WERI-Rb-1 (cell line): ENCODE measurements at regions not wholly inside any gene's neighbourhood (a gene's known extent, or its start where the extent isn't known, plus 50 kb on each side); places are given as distances from the start of the nearest gene placed in this dataset.

Experiments
- DNase-seq: peaks from one replicate; pipeline ENCODE4 v3.0.0-alpha.2; 2020
- H3K27ac ChIP-seq: fragments of 250-450 bp; sonication (Bioruptor Pico); 2 replicates; pipeline ENCODE4 v1.5.1; 2020; ENCODE audit warnings: mild to moderate bottlenecking, moderate library complexity
- H3K27me3 ChIP-seq: fragments of 250-450 bp; sonication (Bioruptor Pico); 2 replicates; pipeline ENCODE4 v1.5.1; 2021; ENCODE audit warnings: mild to moderate bottlenecking, low read depth, moderate library complexity; ENCODE audit not compliant: insufficient read depth, severe bottlenecking
- H3K36me3 ChIP-seq: fragments of 250-450 bp; sonication (Bioruptor Pico); 2 replicates; pipeline ENCODE4 v1.5.1; 2020; ENCODE audit warnings: mild to moderate bottlenecking, moderate library complexity
- H3K4me3 ChIP-seq: 2 replicates; pipeline ENCODE4 v1.5.1; 2011; ENCODE audit warnings: low read depth, mild to moderate bottlenecking, control low read depth, low read length
- H3K9me3 ChIP-seq: fragments of 250-450 bp; sonication (Bioruptor Pico); 2 replicates; pipeline ENCODE4 v1.5.1; 2021; ENCODE audit warnings: mild to moderate bottlenecking, moderate library complexity; ENCODE audit not compliant: severe bottlenecking
- CTCF ChIP-seq: IDR thresholded peaks from 2 replicates; pipeline ENCODE4 v1.5.1; 2011; ENCODE audit warnings: low read depth, mild to moderate bottlenecking, control low read depth, inconsistent platforms, low read length

- Histone ChIP-seq H3K27ac (no peak overlapping the region), H3K4me3 (no peak overlapping the region), H3K27me3 (peaks cover 41% of the 10 kb centered on the region), H3K9me3 (no peaks in the 10 kb centered on the region), H3K36me3 (no peaks in the 10 kb centered on the region)
- DNase-seq: no peak
- no peak for TF ChIP-seq CTCF
These were observed 365.7 kb downstream of the MAFB start for GRCh38 chr20:40323361-40323794.

GRCh38 chr20:40322941-40323340 lies 366.1 kb downstream of the MAFB start:
- H3K27me3 ChIP-seq: peaks cover 41% of the 10 kb centered on the region
- no peaks in the 10 kb centered on the region for H3K36me3 ChIP-seq
- H3K4me3 ChIP-seq: no peak overlapping the region
- H3K9me3 ChIP-seq: no peaks in the 10 kb centered on the region
- TF ChIP-seq CTCF: no peak
- no peak for DNase-seq
- no peak overlapping the region for H3K27ac ChIP-seq

GRCh38 chr20:40320517-40321011 lies 368.5 kb downstream of the MAFB start:
- Histone ChIP-seq H3K4me3 (no peak overlapping the region), H3K9me3 (no peaks in the 10 kb centered on the region), H3K27me3 (peaks cover 37% of the 10 kb centered on the region), H3K36me3 (no peaks in the 10 kb centered on the region), H3K27ac (no peak overlapping the region)
- no peak for DNase-seq
- TF ChIP-seq CTCF: no peak

GRCh38 chr20:40319741-40320516 lies 369.1 kb downstream of the MAFB start:
- no peak overlapping the region for H3K27ac ChIP-seq
- no peaks in the 10 kb centered on the region for H3K36me3 ChIP-seq
- DNase-seq: no peak
- no peaks in the 10 kb centered on the region for H3K9me3 ChIP-seq
- TF ChIP-seq CTCF: no peak
- H3K4me3 ChIP-seq: no peak overlapping the region
- H3K27me3 ChIP-seq: peaks cover 34% of the 10 kb centered on the region

GRCh38 chr20:40319056-40319455 lies 370.0 kb downstream of the MAFB start:
- H3K9me3 ChIP-seq: no peaks in the 10 kb centered on the region
- no peak for TF ChIP-seq CTCF

More at GRCh38 chr20:40319056-40319455, 370.0 kb downstream of the MAFB start:
- no peak overlapping the region for H3K4me3 ChIP-seq
- no peaks in the 10 kb centered on the region for H3K36me3 ChIP-seq
- peaks cover 31% of the 10 kb centered on the region for H3K27me3 ChIP-seq
- H3K27ac ChIP-seq: no peak overlapping the region
- DNase-seq: no peak
